MCF 10A (cell line): ENCODE measurements at regions not wholly inside any gene's neighbourhood (a gene's known extent, or its start where the extent isn't known, plus 50 kb on each side); places are given as distances from the start of the nearest gene placed in this dataset.

Experiments
- BruUV-seq: library from RNA; stranded (reverse); fragments of 400-500 nt; replicated peaks from 2 replicates; lab custom pipeline; 2021; lab: Mats Ljungman, UMichigan
- CTCF ChIA-PET: fragments of 300-600 bp; sonication (Branson Sonifier 250); formaldehyde crosslinking; extraction: SDS; loops from one replicate; lab custom pipeline; 2021; ENCODE audit warnings: antibody characterized with exemption, inconsistent platforms; lab: Yijun Ruan, JAX
- POLR2A ChIA-PET: fragments of 300-600, 350-650 bp; sonication (Branson Sonifier 250); formaldehyde crosslinking; extraction: SDS; loops from one replicate; lab custom pipeline; 2020; ENCODE audit warnings: antibody characterized with exemption, inconsistent platforms; lab: Yijun Ruan, JAX
- DNase-seq: peaks from one replicate; pipeline ENCODE4 v3.0.0-alpha.2; 2018; ENCODE audit not compliant: unreplicated experiment
- H3K27ac Mint-ChIP-seq: one replicate; pipeline ENCODE4 v1.8.0; 2022; ENCODE audit warnings: mild to moderate bottlenecking, low read depth, mixed read lengths; ENCODE audit not compliant: unreplicated experiment
- H3K27me3 Mint-ChIP-seq: one replicate; pipeline ENCODE4 v1.8.0; 2022; ENCODE audit warnings: mixed read lengths; ENCODE audit not compliant: insufficient read depth, unreplicated experiment
- H3K36me3 Mint-ChIP-seq: one replicate; pipeline ENCODE4 v1.8.0; 2022; ENCODE audit warnings: mild to moderate bottlenecking, moderate library complexity, mixed read lengths; ENCODE audit not compliant: insufficient read depth, unreplicated experiment
- H3K4me1 Mint-ChIP-seq: one replicate; pipeline ENCODE4 v1.8.0; 2022; ENCODE audit warnings: mixed read lengths; ENCODE audit not compliant: insufficient read depth, unreplicated experiment
- H3K4me3 Mint-ChIP-seq: one replicate; pipeline ENCODE4 v1.8.0; 2022; ENCODE audit warnings: mild to moderate bottlenecking, moderate library complexity, mixed read lengths; ENCODE audit not compliant: unreplicated experiment
- H3K9me3 Mint-ChIP-seq: one replicate; pipeline ENCODE4 v1.8.0; 2022; ENCODE audit warnings: mixed read lengths; ENCODE audit not compliant: unreplicated experiment
- CTCF ChIP-seq: fragments of 200-600 bp; IDR thresholded peaks from one replicate; pipeline ENCODE4 v1.8.0; 2022; ENCODE audit warnings: antibody characterized with exemption, mild to moderate bottlenecking; ENCODE audit not compliant: unreplicated experiment
- intact Hi-C: fragments of 100-400 bp; cut with micrococcal nuclease; formaldehyde crosslinking; loops from 2 replicates; pipeline ENCODE4 v1.14.1; 2022

- H3K36me3 Mint-ChIP-seq, result peaks cover 5% of the 10 kb centered on the region
- CTCF ChIA-PET, result interaction anchor here (1.3 kb wide), 1 partner anchor 80 kb away, joined by 3 read pairs; no protein-coding TSS in a partner anchor
- peaks cover 19% of the 10 kb centered on the region for H3K4me1 Mint-ChIP-seq
- POLR2A ChIA-PET, result no interaction called here
- no TSS peak for BruUV-seq
- intact Hi-C loops, result no loop called here
- TF ChIP-seq CTCF, result no peak
- DNase-seq, result no peak
- H3K9me3 Mint-ChIP-seq, result peaks cover 25% of the 10 kb centered on the region
- no peak overlapping the region for H3K27ac Mint-ChIP-seq
- H3K4me3 Mint-ChIP-seq, result no peak overlapping the region
- no peaks in the 10 kb centered on the region for H3K27me3 Mint-ChIP-seq
Observed at GRCh38 chrX:151830911-151831310, 81.8 kb upstream of the MAGEA4 start.

GRCh38 chrX:151852294-151852693, 60.4 kb upstream of the MAGEA4 start:
- ChIA-PET POLR2A (no interaction called here), CTCF (interaction anchor here (0.6 to 1.8 kb wide), 2 partner anchors 11 to 147 kb away, joined by 3 to 5 read pairs; no protein-coding TSS in a partner anchor)
- peaks cover 20% of the 10 kb centered on the region for H3K9me3 Mint-ChIP-seq
- DNase-seq, result no peak
- intact Hi-C loops, result no loop called here
- H3K27me3 Mint-ChIP-seq, result no peaks in the 10 kb centered on the region
- no peak for TF ChIP-seq CTCF
- H3K36me3 Mint-ChIP-seq, result peaks cover 3% of the 10 kb centered on the region
- H3K4me1 Mint-ChIP-seq, result no peaks in the 10 kb centered on the region
- no peak overlapping the region for H3K4me3 Mint-ChIP-seq
- no TSS peak for BruUV-seq
- H3K27ac Mint-ChIP-seq, result no peak overlapping the region

DNA sequence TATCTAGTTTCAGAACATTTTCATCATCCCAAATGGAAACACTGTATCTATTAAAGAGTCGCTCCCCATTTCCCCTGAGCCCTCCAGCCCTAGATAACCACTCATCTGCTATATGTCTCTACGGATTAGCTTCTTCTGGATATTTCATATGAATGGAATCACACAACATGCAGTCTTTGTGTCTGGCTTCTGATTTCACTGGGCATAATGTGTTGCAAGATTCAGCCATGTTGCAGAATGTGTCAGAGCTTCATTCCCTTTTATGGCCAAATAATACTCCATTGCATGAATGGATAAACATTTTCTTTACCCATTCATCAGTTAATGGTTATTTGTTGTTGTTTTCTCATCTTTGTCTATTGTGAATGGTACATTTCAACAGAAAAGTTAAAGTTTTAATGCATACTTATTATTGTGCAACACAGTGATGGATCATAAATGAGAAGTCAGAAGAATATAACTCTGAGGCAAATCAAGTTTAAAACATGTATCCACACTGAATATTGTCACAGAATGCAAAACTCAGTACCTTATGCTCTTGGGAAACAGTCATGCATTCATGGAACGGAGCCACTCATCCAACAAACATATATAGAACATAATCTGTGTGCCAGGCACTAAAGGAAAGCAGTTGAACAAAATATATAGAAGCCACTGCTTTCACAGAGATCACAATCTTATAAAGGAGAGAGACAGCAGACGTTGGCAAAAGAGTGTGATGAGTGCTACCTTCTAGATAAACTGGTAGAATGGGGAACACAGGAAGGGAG, 57.8 kb upstream of the MAGEA4 start:
- Mint-ChIP-seq H3K4me3 (no peak overlapping the region), H3K27me3 (no peaks in the 10 kb centered on the region), H3K9me3 (peaks cover 20% of the 10 kb centered on the region), H3K36me3 (peaks cover 6% of the 10 kb centered on the region), H3K4me1 (no peaks in the 10 kb centered on the region), H3K27ac (no peak overlapping the region)
- DNase-seq, result no peak
- CTCF ChIA-PET, result interaction anchor here (0.6 kb wide), 2 partner anchors 85 to 488 kb away, joined by 3 to 5 read pairs; no protein-coding TSS in a partner anchor
- intact Hi-C loops, result no loop called here
- TF ChIP-seq CTCF, result no peak
- BruUV-seq, result no TSS peak
- POLR2A ChIA-PET, result no interaction called here

DNA sequence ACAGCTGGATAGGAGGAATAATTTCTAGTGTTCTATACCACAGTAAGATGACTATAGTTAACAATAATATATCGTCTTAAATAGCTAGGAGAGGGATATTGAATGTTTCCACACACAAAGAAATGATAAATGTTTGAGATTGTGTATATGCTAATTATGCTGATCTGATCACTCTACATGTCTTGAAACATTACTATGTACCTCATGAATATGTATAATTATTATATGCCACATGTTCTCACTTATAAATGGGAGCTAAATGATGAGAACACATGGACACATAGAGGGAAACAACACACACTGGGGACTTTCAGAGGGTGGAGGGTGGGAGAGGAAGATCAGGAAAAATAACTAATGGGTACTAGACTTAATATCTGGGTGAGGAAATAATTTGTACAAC, 53.2 kb upstream of the MAGEA4 start:
- ChIA-PET CTCF (interaction anchor here (0.6 kb wide), 1 partner anchor 484 kb away, joined by 5 read pairs; no protein-coding TSS in a partner anchor), POLR2A (interaction anchor here (1.1 kb wide), 1 partner anchor 12 kb away, joined by 5 read pairs; no protein-coding TSS in a partner anchor)
- Mint-ChIP-seq H3K27ac (no peak overlapping the region), H3K4me3 (no peak overlapping the region), H3K36me3 (peaks cover 6% of the 10 kb centered on the region), H3K9me3 (peaks cover 13% of the 10 kb centered on the region), H3K27me3 (no peaks in the 10 kb centered on the region), H3K4me1 (no peaks in the 10 kb centered on the region)
- no peak for TF ChIP-seq CTCF
- no peak for DNase-seq
- BruUV-seq, result no TSS peak
- intact Hi-C loops, result no loop called here
